IMR-90 (cell line): ENCODE measurements at regions not wholly inside any gene's neighbourhood (a gene's known extent, or its start where the extent isn't known, plus 50 kb on each side); places are given as distances from the start of the nearest gene placed in this dataset.

Experiments
- BHLHE40 ChIP-seq: fragments of 150-350 bp; IDR thresholded peaks from 2 replicates; pipeline ENCODE4 v1.6.1; 2016; ENCODE audit warnings: mild to moderate bottlenecking, low read depth, low read length
- CEBPB ChIP-seq: IDR thresholded peaks from 2 replicates; pipeline ENCODE4 v1.6.1; 2012; ENCODE audit warnings: low read depth, low read length, improper control_type of control experiment
- CTCF ChIP-seq: conservative IDR thresholded peaks from 2 replicates; pipeline ENCODE4 v1.5.1; 2012; ENCODE audit warnings: mild to moderate bottlenecking, low read depth, low read length, improper control_type of control experiment
- MAZ ChIP-seq: IDR thresholded peaks from 2 replicates; pipeline ENCODE4 v1.6.1; 2012; ENCODE audit warnings: low read depth, mild to moderate bottlenecking, low read length, improper control_type of control experiment, moderate library complexity, borderline replicate concordance
- POLR2A ChIP-seq: IDR thresholded peaks from 2 replicates; pipeline ENCODE4 v1.6.1; 2012; ENCODE audit warnings: mild to moderate bottlenecking, low read depth, low read length
- RAD21 ChIP-seq: IDR thresholded peaks from 2 replicates; pipeline ENCODE4 v1.6.1; 2012; ENCODE audit warnings: low read length, improper control_type of control experiment
- RFX5 ChIP-seq: IDR thresholded peaks from 2 replicates; pipeline ENCODE4 v1.8.0; 2012; ENCODE audit warnings: low read depth, mild to moderate bottlenecking, low read length, moderate library complexity
- SMC3 ChIP-seq: fragments of 150-350 bp; IDR thresholded peaks from 2 replicates; pipeline ENCODE4 v1.6.1; 2016; ENCODE audit warnings: low read depth, mild to moderate bottlenecking, antibody characterized with exemption, low read length, moderate library complexity
- USF2 ChIP-seq: fragments of 150-350 bp; IDR thresholded peaks from 2 replicates; pipeline ENCODE4 v1.6.1; 2017; ENCODE audit warnings: mild to moderate bottlenecking, antibody characterized with exemption, low read length, low read depth

- no peak for TF ChIP-seq CTCF
- TF ChIP-seq MAZ = no peak
- no peak for TF ChIP-seq POLR2A
- no peak for TF ChIP-seq CEBPB
- TF ChIP-seq BHLHE40 = no peak
- no peak for TF ChIP-seq SMC3
- TF ChIP-seq RFX5 = no peak
- TF ChIP-seq USF2 = no peak
- TF ChIP-seq RAD21 = no peak
Measured at GRCh38 chr2:14016289-14016955, 616.1 kb upstream of the LRATD1 start.
